NT2/D1 (cell line): ENCODE measurements at regions not wholly inside any gene's neighbourhood (a gene's known extent, or its start where the extent isn't known, plus 50 kb on each side); places are given as distances from the start of the nearest gene placed in this dataset.

Source experiments
- SUZ12 ChIP-seq: IDR thresholded peaks from 2 replicates; pipeline ENCODE4 v1.6.1; 2011; ENCODE audit not compliant: insufficient read length, insufficient read depth; ENCODE audit errors: extremely low read depth
- ZNF274 ChIP-seq: IDR thresholded peaks from 2 replicates; pipeline ENCODE4 v1.6.1; 2011; ENCODE audit warnings: mild to moderate bottlenecking, low read depth, low read length

GRCh38 chr10:71062156-71062555, 150.2 kb upstream of the UNC5B start:
- TF ChIP-seq SUZ12 (no peak), ZNF274 (no peak)
